PC-3 (cell line): ENCODE measurements at regions not wholly inside any gene's neighbourhood (a gene's known extent, or its start where the extent isn't known, plus 50 kb on each side); places are given as distances from the start of the nearest gene placed in this dataset.

Experiments used
- CTCF ChIP-seq: fragments of 300-600 bp; sonication (generic); conservative IDR thresholded peaks from 2 replicates; pipeline ENCODE4 v1.5.1; 2017; ENCODE audit warnings: antibody characterized with exemption, low read depth, mild to moderate bottlenecking, low read length
- EZH2 ChIP-seq: fragments of 300-600 bp; sonication (generic); IDR thresholded peaks from one replicate; pipeline ENCODE4 v1.6.1; 2017; ENCODE audit warnings: antibody characterized with exemption, mild to moderate bottlenecking, low read length; ENCODE audit not compliant: unreplicated experiment

- TF ChIP-seq CTCF = no peak
- TF ChIP-seq EZH2 = no peak
These were observed 2091.9 kb downstream of the LRRC4C start for GRCh38 chr11:39367534-39367933.
